SJSA1 (cell line): ENCODE measurements at regions not wholly inside any gene's neighbourhood (a gene's known extent, or its start where the extent isn't known, plus 50 kb on each side); places are given as distances from the start of the nearest gene placed in this dataset.

Experiments
- DNase-seq, 2 experiments: peaks; one replicate each; pipeline ENCODE4 v3.0.0-alpha.2; 2015 to 2020; ENCODE audit warnings: low spot score in 2 of 2, low read depth in 1 of 2
- H3K27ac ChIP-seq: fragments of 250-450 bp; sonication (Bioruptor Pico); 2 replicates; pipeline ENCODE4 v1.5.1; 2020; ENCODE audit warnings: mild to moderate bottlenecking, moderate library complexity
- H3K27me3 ChIP-seq: fragments of 250-450 bp; sonication (Bioruptor Pico); replicated peaks from 2 replicates; pipeline ENCODE4 v1.5.1; 2020; ENCODE audit warnings: mild to moderate bottlenecking, moderate library complexity
- H3K36me3 ChIP-seq: fragments of 250-450 bp; sonication (Bioruptor Pico); 2 replicates; pipeline ENCODE4 v1.5.1; 2020; ENCODE audit warnings: mild to moderate bottlenecking
- H3K4me1 ChIP-seq: fragments of 250-450 bp; sonication (Bioruptor Pico); replicated peaks from 2 replicates; pipeline ENCODE4 v1.6.1; 2021; ENCODE audit warnings: mild to moderate bottlenecking
- H3K4me3 ChIP-seq: fragments of 250-450 bp; sonication (Bioruptor Pico); 2 replicates; pipeline ENCODE4 v1.5.1; 2020; ENCODE audit warnings: mild to moderate bottlenecking
- H3K9me3 ChIP-seq: fragments of 250-450 bp; sonication (Bioruptor Pico); replicated peaks from 2 replicates; pipeline ENCODE4 v1.5.1; 2020; ENCODE audit warnings: mild to moderate bottlenecking

DNA sequence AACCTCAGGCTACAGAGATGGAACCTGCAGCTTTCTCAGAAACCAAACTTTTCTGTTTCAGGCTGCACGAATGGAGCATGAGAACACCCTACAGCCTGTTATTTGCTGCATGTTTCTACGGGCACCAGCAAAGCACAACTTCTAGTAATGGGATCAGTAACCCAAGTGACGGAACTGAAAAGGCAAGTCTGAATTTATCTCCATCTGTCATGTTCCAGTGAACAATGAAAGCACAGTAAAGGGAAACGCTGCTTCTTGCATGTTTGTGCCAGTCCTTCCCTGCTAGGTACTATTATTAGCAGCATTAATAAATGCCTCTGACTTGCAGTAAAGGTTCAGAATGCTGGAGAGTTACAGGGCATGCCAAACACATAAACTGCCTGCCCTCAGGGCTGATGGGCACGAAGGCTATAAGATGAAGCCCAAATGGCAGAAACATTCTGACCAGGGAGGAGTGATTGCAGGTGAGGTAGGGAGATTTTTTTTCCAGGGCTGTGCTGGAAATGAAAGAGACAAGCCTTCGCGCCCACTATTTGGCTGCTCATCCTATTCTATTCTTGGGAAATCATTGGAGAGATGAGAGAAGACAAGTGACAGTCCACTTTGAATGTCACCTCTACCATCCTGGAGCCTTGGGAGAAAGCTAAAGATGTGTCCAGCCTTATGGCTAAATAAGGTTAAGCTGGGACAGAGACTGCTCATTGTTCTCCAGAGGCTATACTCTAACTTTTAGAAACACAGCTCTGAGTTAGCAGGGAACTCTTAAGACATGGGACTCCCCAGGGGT lies 100.4 kb upstream of the PLXNC1 start:
- peaks cover 8% of the 10 kb centered on the region for H3K4me1 ChIP-seq
- H3K27ac ChIP-seq, result no peak overlapping the region
- H3K36me3 ChIP-seq, result no peaks in the 10 kb centered on the region
- no peak for DNase-seq
- H3K27me3 ChIP-seq, result no peaks in the 10 kb centered on the region
- no peaks in the 10 kb centered on the region for H3K9me3 ChIP-seq
- H3K4me3 ChIP-seq, result no peak overlapping the region

DNA sequence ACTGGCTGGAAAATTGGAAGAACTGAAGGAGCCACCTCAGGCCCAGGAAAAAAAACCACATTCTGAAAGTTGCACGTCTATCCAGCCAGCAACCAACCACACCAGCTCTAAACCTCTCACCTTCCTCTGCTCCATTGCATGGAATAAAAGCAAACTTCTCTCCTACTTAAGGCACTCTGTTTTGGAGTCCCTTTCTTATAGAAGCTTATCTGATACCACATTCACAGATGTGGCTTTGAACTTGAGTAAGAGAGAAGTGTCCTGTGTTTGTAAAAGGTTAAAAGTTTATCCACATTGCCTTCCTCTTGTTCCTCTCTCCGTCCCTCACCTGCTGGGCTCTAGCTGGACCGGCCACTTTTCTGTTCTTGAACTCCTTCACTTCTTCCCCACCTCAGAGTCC lies 99.6 kb upstream of the PLXNC1 start:
- no peak for DNase-seq
- H3K4me3 ChIP-seq, result no peak overlapping the region
- peaks cover 15% of the 10 kb centered on the region for H3K4me1 ChIP-seq
- no peaks in the 10 kb centered on the region for H3K27me3 ChIP-seq
- H3K27ac ChIP-seq, result no peak overlapping the region
- no peaks in the 10 kb centered on the region for H3K9me3 ChIP-seq
- no peaks in the 10 kb centered on the region for H3K36me3 ChIP-seq

DNA sequence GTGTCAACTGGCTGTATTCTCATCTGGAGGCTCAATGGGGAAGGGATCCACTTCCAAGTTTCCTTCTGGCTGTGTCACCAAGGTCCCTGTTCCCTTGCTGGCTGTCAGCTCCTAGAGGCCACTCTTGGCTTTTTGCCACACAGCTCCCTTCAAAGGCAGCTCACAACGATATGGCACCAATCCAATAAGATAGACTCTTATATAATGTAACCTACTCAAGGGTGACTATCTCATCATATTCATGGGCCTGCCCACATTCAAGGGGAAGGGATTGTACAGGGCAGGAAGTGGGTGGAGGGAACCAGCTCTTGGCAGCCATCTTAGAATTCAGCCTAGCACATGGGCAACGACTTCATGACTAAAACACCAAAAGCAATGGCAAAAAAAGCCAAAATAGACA lies 98.7 kb upstream of the PLXNC1 start:
- Histone ChIP-seq H3K27me3 (no peaks in the 10 kb centered on the region), H3K4me3 (no peak overlapping the region), H3K27ac (no peak overlapping the region), H3K4me1 (peaks cover 15% of the 10 kb centered on the region), H3K36me3 (no peaks in the 10 kb centered on the region), H3K9me3 (no peaks in the 10 kb centered on the region)
- no peak for DNase-seq

DNA sequence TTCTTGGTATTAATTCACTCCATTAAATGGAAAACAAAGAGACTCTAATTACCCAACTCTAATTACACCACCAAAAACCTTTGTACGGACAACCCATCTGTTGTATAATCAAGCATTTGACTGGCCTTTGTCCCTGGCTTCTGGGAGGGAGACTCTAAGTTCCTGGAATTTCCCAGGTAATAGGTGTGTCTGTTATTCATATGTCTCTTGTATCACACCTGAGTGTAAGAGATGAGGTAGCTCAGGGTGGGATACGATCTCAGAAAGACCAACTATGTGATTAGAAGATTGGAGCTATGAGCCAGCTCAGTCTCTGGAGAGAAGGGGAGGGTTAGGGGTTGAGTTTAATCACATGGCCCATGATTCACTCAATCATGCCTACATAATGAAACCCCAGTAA lies 94.7 kb upstream of the PLXNC1 start:
- Histone ChIP-seq H3K27me3 (no peaks in the 10 kb centered on the region), H3K4me1 (peaks cover 21% of the 10 kb centered on the region), H3K36me3 (no peaks in the 10 kb centered on the region), H3K4me3 (no peak overlapping the region), H3K27ac (no peak overlapping the region), H3K9me3 (no peaks in the 10 kb centered on the region)
- DNase-seq, result no peak

DNA sequence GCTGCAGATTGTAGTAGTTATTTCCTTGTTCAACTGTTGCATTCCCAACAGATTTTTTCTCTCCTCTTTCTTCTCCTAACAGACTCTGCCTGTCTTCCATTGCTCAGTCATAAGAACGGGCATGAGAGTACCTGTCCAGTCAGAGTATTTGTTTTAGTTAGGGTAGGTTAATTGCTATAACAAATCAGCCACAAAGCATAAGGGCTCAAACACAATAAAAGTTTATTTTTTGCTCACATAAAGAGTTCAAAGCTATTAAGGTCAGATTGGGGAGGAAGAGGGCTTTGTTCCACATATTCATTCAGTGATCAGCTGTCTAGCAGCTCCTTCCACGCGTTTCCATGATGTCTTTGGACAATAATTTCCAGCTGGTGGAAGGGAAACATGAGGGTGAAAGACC lies 92.8 kb upstream of the PLXNC1 start:
- Histone ChIP-seq H3K9me3 (no peaks in the 10 kb centered on the region), H3K4me1 (peaks cover 21% of the 10 kb centered on the region), H3K36me3 (no peaks in the 10 kb centered on the region), H3K4me3 (no peak overlapping the region), H3K27me3 (no peaks in the 10 kb centered on the region), H3K27ac (no peak overlapping the region)
- DNase-seq, result no peak

DNA sequence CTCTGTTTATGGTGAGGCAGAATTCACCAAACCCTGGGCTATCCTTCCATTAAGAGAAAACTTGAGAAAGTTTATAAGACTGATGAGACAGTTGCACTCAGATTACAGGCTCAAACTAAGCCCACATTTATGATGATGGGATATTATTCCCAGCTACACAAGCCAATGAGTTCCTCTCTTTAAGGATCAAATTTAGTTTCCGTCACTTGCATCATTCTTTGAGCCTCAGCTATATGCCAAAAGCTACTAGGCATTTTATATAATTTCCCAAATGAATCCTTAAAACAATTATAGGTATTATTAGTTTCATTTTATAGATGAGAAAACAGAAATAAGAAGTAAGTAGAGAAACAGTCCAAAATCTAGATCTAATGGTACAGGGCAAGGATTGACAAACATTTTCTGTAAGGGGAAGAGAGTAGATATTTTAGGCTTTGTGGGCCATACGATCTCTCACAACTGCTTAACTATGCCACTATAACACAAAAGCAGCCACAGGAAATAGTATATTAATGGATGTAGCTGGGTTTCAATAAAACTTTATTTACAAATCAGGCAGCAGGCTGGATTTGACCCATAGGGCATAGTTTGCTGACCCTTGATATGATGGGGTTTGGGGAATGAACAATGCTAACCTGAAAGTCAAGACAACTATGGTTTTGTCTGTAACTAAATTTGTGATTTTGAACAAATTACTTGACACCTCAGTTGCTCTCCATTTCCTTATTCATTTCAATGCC lies 91.8 kb upstream of the PLXNC1 start:
- DNase-seq, result no peak
- H3K27me3 ChIP-seq, result no peaks in the 10 kb centered on the region
- H3K9me3 ChIP-seq, result no peaks in the 10 kb centered on the region
- no peak overlapping the region for H3K4me3 ChIP-seq
- H3K36me3 ChIP-seq, result no peaks in the 10 kb centered on the region
- H3K4me1 ChIP-seq, result peaks cover 21% of the 10 kb centered on the region
- no peak overlapping the region for H3K27ac ChIP-seq

DNA sequence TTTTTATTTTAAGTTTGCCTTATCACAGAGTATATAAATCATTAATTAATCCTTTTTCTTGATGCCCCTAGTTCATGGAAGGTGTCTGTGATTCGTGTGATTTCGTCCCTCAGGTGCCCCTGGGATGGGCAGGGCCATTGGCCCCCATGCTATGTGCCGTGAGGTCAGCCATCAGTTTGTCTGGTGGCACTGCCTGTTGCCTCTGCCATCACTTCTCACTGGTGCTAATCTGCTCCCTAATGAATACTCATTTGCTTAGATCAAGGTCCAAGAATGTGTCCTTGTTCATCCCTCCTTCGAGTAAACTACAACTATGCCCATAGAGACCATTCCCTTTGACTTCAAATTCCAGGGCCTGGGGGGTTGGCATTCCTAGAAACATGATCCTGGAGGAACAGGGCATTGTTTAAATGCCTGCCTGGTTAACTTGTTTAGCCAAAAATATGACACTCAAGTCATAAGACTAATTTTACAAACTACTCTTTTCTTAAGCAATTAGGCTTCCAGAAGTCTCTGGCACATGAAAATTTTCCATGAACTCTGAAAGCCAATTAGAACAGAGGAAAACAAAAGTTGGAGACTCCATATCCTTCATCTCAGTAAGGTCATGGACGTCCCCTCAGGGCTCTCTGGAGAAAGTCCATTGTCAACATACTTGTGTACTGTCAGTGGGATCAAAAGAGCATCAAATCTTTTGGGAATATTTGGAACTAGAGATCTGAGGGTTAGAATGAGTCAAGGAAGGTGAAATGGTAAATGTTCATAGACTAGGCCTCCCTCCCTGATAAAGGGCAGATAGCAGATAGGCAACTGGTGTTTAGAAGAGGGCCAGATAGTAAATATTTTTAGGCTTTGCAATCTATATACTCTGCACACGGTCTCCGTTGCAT lies 90.9 kb upstream of the PLXNC1 start:
- H3K27ac ChIP-seq, result no peak overlapping the region
- no peak for DNase-seq
- no peaks in the 10 kb centered on the region for H3K9me3 ChIP-seq

DNA sequence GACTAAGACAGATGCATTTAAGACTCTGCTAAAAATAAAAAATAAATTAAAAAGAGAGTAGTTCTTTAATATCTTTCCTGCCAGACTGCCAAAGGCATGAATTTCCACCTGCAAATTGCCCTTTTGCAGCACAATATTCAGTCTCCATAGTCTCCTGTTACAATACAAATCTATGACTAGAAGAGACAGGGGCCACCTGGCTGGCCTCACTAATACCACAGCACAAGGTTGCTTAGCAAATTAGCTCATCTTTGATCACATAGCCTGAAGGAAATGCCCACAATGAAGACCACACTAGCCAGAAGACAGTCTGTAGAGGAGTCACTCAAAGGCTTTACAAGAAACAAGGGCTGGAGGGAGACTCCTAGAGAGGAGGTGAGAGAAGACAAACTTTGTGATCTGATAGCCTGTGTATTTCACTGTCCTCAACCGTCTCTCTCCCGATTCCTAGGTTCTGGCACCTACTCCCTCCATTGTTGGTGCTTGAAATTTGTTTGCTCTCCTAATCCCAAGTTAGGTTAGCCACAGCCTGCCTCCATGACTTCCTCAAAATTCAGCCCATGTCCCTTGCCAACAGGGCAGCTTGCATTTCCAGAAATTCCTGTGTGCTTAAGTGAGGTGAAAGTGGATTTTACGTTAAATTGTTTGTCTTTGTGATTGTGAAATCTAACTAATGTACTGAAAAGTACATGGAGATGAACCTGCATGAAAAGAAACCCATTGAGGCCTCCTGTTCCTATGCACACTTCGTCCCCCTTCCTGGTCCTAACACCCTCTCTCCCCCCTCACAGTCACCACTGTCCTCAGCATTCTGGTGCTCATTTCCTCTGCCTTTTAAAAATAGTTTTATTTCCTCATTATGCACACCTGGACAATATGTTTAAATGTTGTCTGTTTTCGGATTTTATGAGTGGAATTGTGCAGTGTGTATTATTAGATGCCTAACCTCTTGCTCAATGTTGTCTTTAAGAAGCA lies 88.7 kb upstream of the PLXNC1 start:
- Histone ChIP-seq H3K4me3 (no peak overlapping the region), H3K4me1 (peaks cover 6% of the 10 kb centered on the region), H3K27ac (no peak overlapping the region), H3K9me3 (no peaks in the 10 kb centered on the region), H3K36me3 (no peaks in the 10 kb centered on the region), H3K27me3 (no peaks in the 10 kb centered on the region)
- DNase-seq, result no peak

More for the DNA sequence above, 90.9 kb upstream of the PLXNC1 start:
- Histone ChIP-seq H3K4me1 (peaks cover 17% of the 10 kb centered on the region), H3K27me3 (no peaks in the 10 kb centered on the region), H3K4me3 (no peak overlapping the region), H3K36me3 (no peaks in the 10 kb centered on the region)

DNA sequence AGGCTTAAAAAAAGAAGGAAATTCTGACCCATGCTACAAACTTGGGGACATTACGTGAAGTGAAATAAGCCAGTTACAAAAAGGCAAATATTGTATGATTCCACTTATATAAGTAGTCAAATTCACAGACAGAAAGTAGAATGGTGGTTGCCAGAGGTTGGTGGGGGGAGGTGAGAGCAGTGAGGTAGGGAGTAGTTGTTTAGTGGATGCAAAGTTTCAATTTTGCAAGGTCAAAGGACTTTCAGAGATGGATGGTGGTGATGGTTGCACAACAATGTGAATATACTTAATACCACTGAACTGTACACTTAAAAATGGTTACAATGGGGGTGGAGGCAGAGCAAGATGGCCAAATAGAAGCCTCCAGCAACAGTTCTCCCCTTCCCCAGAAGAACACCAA lies 86.2 kb upstream of the PLXNC1 start:
- Histone ChIP-seq H3K4me3 (no peak overlapping the region), H3K4me1 (peaks cover 6% of the 10 kb centered on the region), H3K9me3 (no peaks in the 10 kb centered on the region), H3K36me3 (no peaks in the 10 kb centered on the region), H3K27ac (no peak overlapping the region), H3K27me3 (no peaks in the 10 kb centered on the region)
- DNase-seq, result no peak

DNA sequence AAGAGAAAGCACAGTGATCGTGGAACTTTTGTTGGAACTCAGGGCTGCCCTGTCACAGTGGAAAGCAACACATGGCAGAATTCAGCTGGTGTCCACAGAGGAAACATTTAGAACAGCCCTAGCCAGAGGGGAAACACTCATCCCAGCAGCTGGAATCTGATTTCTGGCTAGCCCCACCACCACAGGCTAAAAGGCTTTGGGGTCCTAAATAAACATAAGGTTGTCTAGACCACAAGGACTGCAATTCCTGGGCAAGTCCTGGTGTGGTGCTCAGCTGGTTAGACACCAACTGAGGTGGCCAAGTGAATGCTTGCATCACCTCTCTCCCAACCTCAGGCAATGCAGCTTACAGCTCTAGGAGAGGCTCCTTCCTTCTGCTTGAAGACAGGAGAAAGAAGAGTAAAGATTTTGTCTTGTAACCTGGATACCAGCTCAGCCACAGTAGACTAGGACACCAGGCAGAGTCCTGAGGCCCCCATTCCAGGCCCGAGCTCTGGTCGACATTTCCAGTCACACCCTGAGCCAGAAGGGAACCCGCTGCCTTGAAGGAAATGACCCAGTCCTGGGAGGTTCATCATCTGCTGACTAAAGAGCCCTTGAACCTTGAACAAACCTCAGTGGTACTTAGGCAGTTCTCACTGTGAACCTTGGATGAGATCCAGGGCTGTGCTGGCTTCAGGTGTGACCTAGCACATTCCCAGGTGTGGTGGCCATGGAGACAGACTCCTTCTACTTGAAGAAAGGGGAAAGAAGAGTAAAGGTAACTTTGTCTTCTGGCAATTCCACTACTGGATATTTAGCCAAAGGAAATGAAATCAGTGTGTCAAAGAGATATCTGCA lies 85.4 kb upstream of the PLXNC1 start:
- H3K27ac ChIP-seq, result no peak overlapping the region
- H3K4me3 ChIP-seq, result no peak overlapping the region

DNA sequence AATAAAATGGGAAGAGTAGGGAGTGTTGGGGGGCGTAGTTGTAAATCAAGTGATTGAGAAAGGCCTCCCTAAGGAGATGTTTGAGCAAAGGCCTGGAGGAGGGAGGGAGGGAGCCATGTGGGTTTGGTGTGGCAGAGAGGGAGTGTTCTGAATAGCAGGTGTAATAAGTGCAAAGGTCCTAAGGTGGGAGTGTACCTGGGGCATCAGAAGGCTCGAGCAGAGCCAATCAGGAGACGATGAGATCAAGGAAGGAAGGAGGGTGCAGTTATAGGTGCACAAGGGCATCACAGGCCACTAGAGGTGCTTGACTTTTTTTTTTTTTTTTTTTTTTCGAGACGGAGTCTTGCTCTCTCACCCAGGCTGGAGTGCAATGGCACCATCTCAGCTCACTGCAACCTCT lies 77.9 kb upstream of the PLXNC1 start:
- no peak for DNase-seq
- H3K27me3 ChIP-seq, result no peaks in the 10 kb centered on the region

More for the DNA sequence above, 85.4 kb upstream of the PLXNC1 start:
- H3K36me3 ChIP-seq, result no peaks in the 10 kb centered on the region
- H3K27me3 ChIP-seq, result no peaks in the 10 kb centered on the region
- no peaks in the 10 kb centered on the region for H3K4me1 ChIP-seq
- H3K9me3 ChIP-seq, result no peaks in the 10 kb centered on the region
- DNase-seq, result no peak

DNA sequence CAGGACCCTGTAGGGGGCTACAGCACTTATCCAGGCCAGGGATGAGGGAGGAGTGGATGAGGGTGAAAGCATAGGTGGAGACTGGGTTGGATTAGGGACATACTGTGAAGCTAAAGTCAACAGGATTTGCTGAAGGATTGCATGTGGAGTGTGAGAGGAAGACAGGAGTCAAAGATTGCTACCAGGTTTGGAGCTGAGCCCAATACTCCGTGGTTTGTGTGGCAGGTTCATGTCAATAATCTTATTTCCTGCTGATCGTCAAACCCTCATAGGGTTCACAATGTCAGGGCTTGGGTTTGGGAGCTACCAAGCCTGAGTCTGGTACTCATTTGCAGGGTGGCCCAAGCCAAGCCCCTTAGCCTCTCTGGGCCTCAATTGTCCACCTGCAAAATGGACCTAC lies 77.1 kb upstream of the PLXNC1 start:
- Histone ChIP-seq H3K27ac (no peak overlapping the region), H3K9me3 (no peaks in the 10 kb centered on the region), H3K36me3 (no peaks in the 10 kb centered on the region), H3K27me3 (no peaks in the 10 kb centered on the region), H3K4me3 (no peak overlapping the region), H3K4me1 (no peaks in the 10 kb centered on the region)
- no peak for DNase-seq

More for the DNA sequence above, 77.9 kb upstream of the PLXNC1 start:
- no peaks in the 10 kb centered on the region for H3K9me3 ChIP-seq
- no peak overlapping the region for H3K4me3 ChIP-seq
- no peaks in the 10 kb centered on the region for H3K4me1 ChIP-seq
- H3K36me3 ChIP-seq, result no peaks in the 10 kb centered on the region
- H3K27ac ChIP-seq, result no peak overlapping the region
